HG02642 (cell line): ENCODE measurements at regions not wholly inside any gene's neighbourhood (a gene's known extent, or its start where the extent isn't known, plus 50 kb on each side); places are given as distances from the start of the nearest gene placed in this dataset.
A peak's percentile ranks its signal among the peaks of the same experiment; 100 is the strongest.

Experiments
- ATAC-seq: cut with Tn5 transposase; IDR thresholded peaks from one replicate; pipeline ENCODE4 v1.9.1; 2021; ENCODE audit warnings: mild to moderate bottlenecking; ENCODE audit not compliant: unreplicated experiment, poor library complexity

DNA sequence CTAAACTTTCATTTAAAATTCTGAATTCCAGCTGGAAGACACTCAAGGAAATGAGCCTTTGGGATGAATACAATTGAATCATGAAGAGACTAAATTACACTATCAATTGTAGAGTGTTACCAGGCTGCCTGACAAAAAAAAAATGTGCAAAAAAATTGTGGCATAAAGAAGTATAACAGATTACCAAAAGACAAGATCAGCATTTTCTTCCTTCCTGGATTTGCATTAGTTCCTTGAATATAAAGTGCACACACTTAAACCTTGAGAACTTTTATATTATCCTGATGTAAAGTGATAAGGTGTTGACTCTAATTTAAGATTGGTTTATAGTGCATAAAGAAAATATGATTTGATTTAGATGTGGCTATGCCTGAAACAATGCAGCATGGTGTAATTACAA lies 412.7 kb upstream of the KLF6 start:
- no peak for ATAC-seq

DNA sequence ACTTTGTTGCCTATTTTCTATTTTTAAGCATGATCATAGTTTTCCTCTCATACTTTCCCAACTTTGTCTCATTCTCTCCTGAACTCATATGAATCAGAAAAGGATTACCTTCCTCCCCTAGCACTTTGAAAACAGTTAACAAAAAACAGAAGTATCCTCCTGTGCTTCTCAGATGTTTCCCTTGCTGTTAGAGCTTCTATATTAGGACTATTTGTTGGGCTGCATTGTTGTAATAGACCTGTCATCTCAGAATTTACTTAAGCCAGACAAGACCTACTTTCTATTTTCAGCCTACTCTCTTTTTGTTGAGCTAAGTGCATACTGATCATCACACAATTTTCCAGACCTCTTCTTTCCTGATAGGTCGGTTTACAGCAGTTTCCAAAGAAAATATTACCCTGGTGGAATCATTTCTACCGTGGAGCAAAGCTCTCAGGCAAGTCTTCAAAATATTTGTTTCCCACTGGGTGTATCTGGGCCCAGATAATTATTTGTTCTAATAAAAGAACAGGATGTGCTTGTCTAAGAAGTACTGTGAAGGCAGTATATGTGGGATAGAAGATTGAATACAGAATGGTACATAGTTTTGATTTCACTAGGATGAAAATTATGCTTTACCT lies 411.9 kb upstream of the KLF6 start:
- ATAC-seq = no peak

DNA sequence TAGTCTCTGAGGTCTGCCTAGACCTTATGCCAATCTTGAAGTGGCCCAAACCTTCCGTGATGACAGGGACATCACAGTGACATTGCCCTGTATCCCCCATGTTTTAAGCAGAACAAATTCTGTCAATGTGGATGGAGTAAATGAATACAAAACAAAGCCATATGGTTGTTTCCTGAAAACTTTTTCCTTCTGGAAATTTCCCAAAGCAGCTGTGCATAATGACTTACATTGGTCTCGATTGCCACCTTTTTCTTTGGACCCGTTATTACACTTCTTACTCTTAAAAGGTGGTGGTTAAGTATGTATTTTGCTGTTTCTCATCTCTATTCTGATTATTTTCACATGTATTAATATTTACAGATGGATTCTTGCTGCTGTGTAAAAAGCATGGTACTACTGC lies 411.2 kb upstream of the KLF6 start:
- no peak for ATAC-seq

GRCh38 chr10:4195213-4195612 lies 410.2 kb upstream of the KLF6 start:
- ATAC-seq = no peak

DNA sequence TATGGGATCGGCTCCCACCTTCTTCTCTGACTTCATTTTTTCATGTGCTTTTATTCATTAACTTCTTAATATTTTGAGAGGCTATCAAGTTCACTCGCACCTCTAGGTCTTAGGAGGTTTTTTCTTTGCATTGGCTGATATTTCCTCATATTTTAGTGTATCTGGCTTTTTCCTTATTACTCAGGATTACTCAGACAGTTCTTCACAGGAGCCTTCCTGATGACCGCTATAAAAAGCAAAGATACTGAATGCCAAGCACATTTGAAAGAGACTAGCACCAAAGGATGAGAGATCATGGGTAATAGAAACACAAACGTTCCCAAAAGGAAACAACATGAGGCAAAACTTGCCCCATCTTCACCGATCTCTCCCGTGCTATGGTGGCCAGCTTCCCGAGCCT lies 409.2 kb upstream of the KLF6 start:
- ATAC-seq = no peak

- ATAC-seq = no peak
Measured at GRCh38 chr10:4191894-4192293, 406.9 kb upstream of the KLF6 start.

GRCh38 chr10:4191354-4191753 lies 406.3 kb upstream of the KLF6 start:
- no peak for ATAC-seq

DNA sequence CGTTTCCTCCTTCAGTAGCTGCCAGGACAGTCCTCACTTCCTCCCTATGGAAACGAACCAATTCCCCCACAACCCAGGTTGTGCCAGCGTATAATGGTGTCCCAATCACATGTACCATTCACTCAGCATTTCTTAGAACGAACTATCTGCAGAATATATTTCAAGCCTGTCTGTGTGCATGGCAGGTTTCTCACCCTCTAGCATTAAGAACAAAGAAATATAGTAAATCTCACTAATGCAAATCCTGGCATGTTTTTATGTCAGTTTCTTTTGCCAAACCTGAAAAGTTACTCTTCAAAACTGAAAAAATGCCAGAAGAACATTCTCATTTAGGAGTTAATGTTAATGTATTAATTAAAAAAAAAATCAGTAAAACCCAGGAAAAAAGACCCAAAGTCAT lies 405.9 kb upstream of the KLF6 start:
- no peak for ATAC-seq

DNA sequence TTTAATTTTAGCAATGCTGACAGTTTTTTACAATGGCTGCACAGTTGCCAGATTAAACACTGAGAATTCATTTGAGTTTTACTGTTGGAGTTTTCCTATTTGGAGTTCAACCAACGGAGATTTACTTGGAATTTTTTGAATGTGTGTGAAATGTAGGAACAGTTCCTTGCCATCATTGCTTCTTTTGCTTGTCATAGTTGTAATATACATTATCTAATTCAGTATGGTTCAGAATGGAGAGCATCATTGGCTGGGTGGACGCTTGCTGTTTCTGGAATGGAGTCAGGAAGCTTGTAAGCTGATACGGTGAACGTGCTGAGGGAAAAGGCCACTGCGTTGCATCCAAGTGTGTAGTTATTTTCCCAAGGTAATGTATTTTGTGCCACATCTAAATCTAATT lies 404.3 kb upstream of the KLF6 start:
- ATAC-seq = no peak

GRCh38 chr10:4188406-4188805 lies 403.4 kb upstream of the KLF6 start:
- no peak for ATAC-seq

DNA sequence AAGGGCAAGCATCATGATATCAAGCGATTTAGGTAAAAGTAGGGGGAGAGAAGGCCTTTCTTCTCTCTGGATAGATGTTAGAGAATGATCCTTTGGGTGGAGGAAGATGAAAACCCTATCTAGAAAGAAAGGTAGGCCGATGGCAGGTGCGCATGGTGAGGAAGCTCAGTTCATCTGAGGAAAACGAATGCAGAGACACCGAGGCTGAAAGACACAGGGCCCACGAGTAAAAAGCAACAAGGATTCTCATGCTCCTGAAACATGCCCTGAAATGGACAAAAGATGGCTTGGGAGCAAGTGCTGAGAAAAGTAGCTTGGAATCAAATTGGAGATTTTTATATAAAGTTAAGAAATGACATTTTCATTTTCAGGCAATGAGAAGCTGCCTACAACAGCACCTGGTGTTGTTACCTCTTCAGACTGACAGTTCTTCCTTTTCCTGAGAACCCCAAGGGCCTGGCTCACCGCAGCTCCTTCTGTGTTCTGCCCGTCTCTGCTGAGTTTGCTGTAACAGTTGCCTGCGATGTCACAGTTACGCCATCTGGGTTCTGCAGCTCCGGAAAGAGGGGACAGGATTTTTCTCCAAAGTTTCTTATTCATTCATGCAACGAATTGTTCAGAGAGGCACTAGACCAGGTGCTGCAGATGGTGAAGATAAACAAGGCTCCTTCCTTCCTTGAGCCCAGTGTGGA lies 402.0 kb upstream of the KLF6 start:
- ATAC-seq = no peak

GRCh38 chr10:4183761-4184261 lies 398.8 kb upstream of the KLF6 start:
- ATAC-seq = no peak

DNA sequence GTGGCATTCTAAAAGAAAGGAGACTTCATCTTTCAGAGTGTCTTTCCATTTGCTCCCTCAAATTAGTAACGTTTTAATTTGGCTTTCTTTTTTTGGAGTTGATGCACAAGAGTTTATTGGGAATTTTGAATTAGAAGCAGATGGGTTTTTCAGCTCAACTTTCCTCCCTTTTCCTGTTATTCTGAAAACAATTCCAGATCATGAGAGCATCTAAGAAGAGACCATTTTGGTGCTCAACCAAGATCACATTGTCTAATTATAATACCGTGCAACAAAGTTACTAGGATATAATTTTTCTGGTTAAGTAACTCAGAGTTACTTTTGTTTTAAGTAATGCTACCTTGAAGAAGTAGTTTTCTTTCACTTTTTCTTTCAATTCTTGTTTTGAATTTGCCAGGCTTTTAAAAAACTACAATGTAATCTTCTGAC lies 396.6 kb upstream of the KLF6 start:
- ATAC-seq = no peak

- no peak for ATAC-seq
Measured at GRCh38 chr10:4181081-4181480, 396.1 kb upstream of the KLF6 start.

- no peak for ATAC-seq
Measured at GRCh38 chr10:4177791-4178190, 392.8 kb upstream of the KLF6 start.

DNA sequence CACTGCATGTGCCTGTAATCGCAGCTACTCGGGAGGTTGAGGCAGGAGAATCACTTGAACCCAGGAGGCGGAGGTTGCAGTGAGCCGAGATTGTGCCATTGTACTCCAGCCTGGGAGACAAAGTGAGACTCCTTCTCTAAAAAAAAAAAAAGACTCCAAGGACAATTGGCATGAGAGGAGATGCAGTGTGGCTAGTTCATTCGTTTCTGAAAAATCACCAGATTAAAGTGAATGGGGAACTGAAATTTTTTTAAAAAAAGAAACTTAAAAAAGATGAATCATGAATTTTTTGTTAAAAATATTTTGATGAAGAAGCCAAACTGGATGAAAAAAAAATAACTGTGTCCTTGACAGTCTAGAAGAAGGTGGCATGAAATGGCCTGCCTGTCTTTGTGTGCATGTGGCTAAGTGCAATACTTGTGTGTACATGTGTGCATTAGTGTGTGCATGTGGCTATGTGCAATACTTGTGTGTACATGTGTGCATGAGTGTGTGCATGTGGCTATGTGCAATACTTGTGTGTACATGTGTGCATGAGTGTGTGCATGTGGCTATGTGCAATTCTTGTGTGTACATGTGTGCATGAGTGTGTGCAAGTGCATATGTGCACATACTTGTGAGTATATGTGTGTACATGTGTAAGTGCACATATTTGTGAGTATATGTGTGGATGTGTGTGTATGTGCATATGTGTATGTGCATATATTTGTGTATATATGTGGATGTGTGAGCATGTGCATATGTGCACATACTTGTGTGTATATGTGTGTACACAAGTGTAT lies 391.7 kb upstream of the KLF6 start:
- peak; percentile 26 for ATAC-seq

DNA sequence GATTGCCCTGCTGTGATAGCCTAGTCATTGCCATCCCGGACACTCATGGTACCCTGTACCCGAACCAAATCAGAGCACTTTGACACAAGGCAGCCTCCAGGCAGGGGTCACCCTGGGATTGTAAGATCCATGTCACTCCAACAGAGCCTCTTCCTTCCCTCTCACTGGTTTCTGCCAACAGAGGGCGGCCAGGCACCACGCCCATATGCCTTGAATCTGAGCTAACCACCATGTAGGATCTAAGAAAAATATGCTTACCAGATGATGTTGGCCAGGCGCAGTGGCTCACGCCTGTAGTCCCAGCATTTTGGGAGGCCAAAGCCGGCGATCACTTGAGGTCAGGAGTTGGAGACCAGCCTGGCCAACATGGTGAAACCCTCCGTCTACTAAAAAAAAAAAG lies 389.2 kb upstream of the KLF6 start:
- no peak for ATAC-seq

- ATAC-seq = no peak
Measured at GRCh38 chr10:4170633-4171314, 385.8 kb upstream of the KLF6 start.

DNA sequence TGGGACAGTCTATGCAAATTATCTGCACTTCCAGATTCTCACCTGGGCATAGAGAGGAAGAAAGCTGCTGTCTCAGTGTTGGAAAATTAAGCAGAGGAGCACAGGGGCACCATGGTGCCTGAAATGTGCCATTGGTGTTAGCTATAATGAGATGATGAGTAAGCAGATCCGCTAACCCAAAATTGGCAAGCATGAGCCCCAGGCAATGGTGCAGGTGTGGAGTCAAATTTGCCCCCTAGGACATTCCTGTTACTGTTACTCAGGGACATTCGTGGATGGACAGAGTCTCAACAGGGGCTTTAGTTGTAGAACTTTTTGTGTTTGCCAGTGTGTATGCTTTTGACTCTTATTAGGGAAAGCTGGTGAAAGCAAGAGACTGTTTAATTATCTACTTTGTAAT lies 385.2 kb upstream of the KLF6 start:
- ATAC-seq = no peak

DNA sequence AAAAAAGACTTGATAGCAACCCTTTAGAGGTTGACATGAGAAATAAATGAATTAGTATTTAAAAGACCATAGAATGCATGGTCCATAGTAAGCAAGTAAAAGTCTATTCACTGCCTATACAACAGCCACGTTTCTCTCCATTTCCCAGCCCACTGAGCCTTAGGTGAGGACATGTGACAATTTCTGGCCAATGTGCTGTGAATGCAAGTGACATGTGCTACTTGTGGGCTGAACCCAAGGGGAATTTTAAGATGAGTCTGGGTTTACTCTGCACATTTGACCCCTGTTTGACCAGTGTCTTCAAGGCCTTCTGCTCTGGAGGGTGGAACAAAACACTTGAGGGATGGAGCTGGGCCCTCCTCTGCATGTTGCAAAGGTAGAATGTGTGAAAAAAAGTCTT lies 384.4 kb upstream of the KLF6 start:
- no peak for ATAC-seq

DNA sequence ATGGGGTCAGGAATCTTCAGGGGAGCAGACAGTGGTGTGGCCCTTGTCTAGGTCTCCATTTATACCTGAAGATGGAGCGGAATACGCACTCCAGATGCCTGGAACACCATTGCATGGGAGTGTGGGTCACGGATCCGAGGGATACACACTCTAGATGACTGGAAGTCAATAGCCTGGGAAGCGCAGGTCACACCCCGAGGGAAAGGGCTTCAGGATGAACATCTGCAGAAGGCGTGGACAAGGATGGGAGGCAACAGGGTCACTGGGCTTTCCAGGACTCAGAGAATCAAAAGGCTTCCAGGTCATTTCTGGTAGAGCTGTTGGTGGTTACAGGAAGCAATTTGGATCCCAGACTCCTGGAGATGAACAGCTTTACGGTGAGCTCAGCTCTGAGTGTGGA lies 382.2 kb upstream of the KLF6 start:
- no peak for ATAC-seq
